Body of pancreas (tissue), 4 donors: ENCODE measurements at regions not wholly inside any gene's neighbourhood (a gene's known extent, or its start where the extent isn't known, plus 50 kb on each side); places are given as distances from the start of the nearest gene placed in this dataset.

Experiments
- CTCF ChIP-seq, 7 experiments: fragments of 450-650 bp in 4 of 7; fragments of 200-600 bp in 3 of 7; sonication (generic) in 3 of 7; IDR thresholded peaks; one replicate each; pipeline ENCODE4 v1.5.1; 2016 to 2019; ENCODE audit warnings: antibody characterized with exemption in 7 of 7
- POLR2A ChIP-seq, 3 donors: fragments of 450-650 bp; IDR thresholded peaks; one replicate each; pipeline ENCODE4 v1.6.1; 2016; ENCODE audit warnings: antibody characterized with exemption in 3 of 3, mild to moderate bottlenecking in 2 of 3

- TF ChIP-seq CTCF (IDR thresholded peaks at IDR 0.05) = peak; percentile 15 to 66 (median 60)
- TF ChIP-seq POLR2A (IDR thresholded peaks at IDR 0.05) = no peak
Observed at GRCh38 chr11:15327786-15328231, 213.1 kb downstream of the INSC start.
